Sigmoid colon (tissue), 4 donors: ENCODE measurements at regions not wholly inside any gene's neighbourhood (a gene's known extent, or its start where the extent isn't known, plus 50 kb on each side); places are given as distances from the start of the nearest gene placed in this dataset.

Experiments
- POLR2A ChIP-seq, 2 donors: fragments of 450-650 bp; IDR thresholded peaks; one replicate each; pipeline ENCODE4 v1.6.1; 2016; ENCODE audit warnings: antibody characterized with exemption in 2 of 2, mild to moderate bottlenecking in 2 of 2, moderate library complexity in 2 of 2
- POLR2AphosphoS5 ChIP-seq, 4 donors: sonication (generic); formaldehyde crosslinking; IDR thresholded peaks; one replicate each; pipeline ENCODE4 v1.6.1; 2017; ENCODE audit warnings: antibody characterized with exemption in 4 of 4
- TF ChIP-seq, protein P1 (sequence below), 4 experiments: fragments of 450-650 bp in 3 of 4; fragments of 200-600 bp in 1 of 4; IDR thresholded peaks; one replicate each; pipeline ENCODE4 v1.5.1; 2016 to 2019; ENCODE audit warnings: antibody characterized with exemption in 4 of 4, mild to moderate bottlenecking in 3 of 4, moderate library complexity in 2 of 4

GRCh38 chr2:226130192-226130591 lies 669.4 kb downstream of the IRS1 start:
- TF ChIP-seq POLR2A (IDR thresholded peaks at IDR 0.05), result no peak
- TF ChIP-seq, protein P1, sequence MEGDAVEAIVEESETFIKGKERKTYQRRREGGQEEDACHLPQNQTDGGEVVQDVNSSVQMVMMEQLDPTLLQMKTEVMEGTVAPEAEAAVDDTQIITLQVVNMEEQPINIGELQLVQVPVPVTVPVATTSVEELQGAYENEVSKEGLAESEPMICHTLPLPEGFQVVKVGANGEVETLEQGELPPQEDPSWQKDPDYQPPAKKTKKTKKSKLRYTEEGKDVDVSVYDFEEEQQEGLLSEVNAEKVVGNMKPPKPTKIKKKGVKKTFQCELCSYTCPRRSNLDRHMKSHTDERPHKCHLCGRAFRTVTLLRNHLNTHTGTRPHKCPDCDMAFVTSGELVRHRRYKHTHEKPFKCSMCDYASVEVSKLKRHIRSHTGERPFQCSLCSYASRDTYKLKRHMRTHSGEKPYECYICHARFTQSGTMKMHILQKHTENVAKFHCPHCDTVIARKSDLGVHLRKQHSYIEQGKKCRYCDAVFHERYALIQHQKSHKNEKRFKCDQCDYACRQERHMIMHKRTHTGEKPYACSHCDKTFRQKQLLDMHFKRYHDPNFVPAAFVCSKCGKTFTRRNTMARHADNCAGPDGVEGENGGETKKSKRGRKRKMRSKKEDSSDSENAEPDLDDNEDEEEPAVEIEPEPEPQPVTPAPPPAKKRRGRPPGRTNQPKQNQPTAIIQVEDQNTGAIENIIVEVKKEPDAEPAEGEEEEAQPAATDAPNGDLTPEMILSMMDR (IDR thresholded peaks at IDR 0.05), result no peak
- TF ChIP-seq POLR2AphosphoS5 (IDR thresholded peaks at IDR 0.05), result no peak
